Mucosa of descending colon (tissue), 3 donors: ENCODE measurements at regions not wholly inside any gene's neighbourhood (a gene's known extent, or its start where the extent isn't known, plus 50 kb on each side); places are given as distances from the start of the nearest gene placed in this dataset.

Experiments
- ATAC-seq: fragments of 200-7000 bp; cut with Tn5 transposase; one replicate; pipeline ENCODE4 v1.9.1; 2020; ENCODE audit warnings: mild to moderate bottlenecking, moderate library complexity
- DNase-seq, 3 donors: peaks; one replicate each; pipeline ENCODE4 v3.0.0-alpha.2; 2020
- H3K36me3 ChIP-seq: fragments of 200-600 bp; one replicate; pipeline ENCODE4 v1.8.0; 2021; ENCODE audit warnings: low read depth, mild to moderate bottlenecking
- H3K4me1 ChIP-seq: fragments of 200-600 bp; one replicate; pipeline ENCODE4 v1.8.0; 2021; ENCODE audit warnings: low read depth, mild to moderate bottlenecking
- H3K4me3 ChIP-seq: fragments of 200-600 bp; one replicate; pipeline ENCODE4 v1.8.0; 2021; ENCODE audit warnings: mild to moderate bottlenecking
- H3K9me3 ChIP-seq: fragments of 200-600 bp; one replicate; pipeline ENCODE4 v1.8.0; 2021; ENCODE audit warnings: mild to moderate bottlenecking
- intact Hi-C, 2 donors: fragments of 100-400 bp; cut with DNase I in 1 of 2; cut with micrococcal nuclease in 1 of 2; formaldehyde crosslinking; loops; one replicate each; pipeline versions ENCODE4 v1.11.0 to v1.11.1; 2022; cut with DNase I, micrococcal nuclease
- TF ChIP-seq, protein P1 (sequence below): fragments of 200-600 bp; IDR thresholded peaks from one replicate; pipeline ENCODE4 v1.8.0; 2022; ENCODE audit warnings: antibody characterized with exemption, mild to moderate bottlenecking
- donor health status: DM: no; HTN: no; CAD: no; lungs with moderate emphysema.
- donor health status: DM: no; HTN: no; CAD: no.
- donor health status: DM: no; HTN: yes; CAD: no.

DNA sequence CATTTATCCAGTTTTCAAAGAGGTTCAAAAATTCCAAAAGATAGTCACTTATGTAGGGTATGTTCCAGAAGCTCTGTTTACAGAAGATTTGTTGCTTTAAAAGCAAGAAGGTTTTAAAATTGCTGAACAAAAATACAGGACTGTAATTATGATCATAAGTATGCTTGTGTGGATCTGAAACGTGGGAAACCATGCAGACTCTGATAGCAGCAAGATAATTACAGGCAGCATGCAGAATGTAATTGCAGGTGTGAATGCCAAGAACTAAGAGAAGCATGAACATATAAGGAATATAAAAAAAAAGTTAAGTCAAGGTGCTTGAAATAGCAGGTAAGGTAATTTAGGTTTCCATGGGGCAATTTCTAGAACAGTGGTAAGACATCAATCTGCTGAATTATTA is 405.7 kb downstream of the ARL4A start:
- Histone ChIP-seq H3K4me1 (no peaks in the 10 kb centered on the region), H3K36me3 (no peaks in the 10 kb centered on the region), H3K9me3 (no peaks in the 10 kb centered on the region), H3K4me3 (no peak overlapping the region)
- intact Hi-C loops = no loop called here
- DNase-seq (no peak), ATAC-seq (no peak)
- TF ChIP-seq, protein P1, sequence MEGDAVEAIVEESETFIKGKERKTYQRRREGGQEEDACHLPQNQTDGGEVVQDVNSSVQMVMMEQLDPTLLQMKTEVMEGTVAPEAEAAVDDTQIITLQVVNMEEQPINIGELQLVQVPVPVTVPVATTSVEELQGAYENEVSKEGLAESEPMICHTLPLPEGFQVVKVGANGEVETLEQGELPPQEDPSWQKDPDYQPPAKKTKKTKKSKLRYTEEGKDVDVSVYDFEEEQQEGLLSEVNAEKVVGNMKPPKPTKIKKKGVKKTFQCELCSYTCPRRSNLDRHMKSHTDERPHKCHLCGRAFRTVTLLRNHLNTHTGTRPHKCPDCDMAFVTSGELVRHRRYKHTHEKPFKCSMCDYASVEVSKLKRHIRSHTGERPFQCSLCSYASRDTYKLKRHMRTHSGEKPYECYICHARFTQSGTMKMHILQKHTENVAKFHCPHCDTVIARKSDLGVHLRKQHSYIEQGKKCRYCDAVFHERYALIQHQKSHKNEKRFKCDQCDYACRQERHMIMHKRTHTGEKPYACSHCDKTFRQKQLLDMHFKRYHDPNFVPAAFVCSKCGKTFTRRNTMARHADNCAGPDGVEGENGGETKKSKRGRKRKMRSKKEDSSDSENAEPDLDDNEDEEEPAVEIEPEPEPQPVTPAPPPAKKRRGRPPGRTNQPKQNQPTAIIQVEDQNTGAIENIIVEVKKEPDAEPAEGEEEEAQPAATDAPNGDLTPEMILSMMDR = no peak

DNA sequence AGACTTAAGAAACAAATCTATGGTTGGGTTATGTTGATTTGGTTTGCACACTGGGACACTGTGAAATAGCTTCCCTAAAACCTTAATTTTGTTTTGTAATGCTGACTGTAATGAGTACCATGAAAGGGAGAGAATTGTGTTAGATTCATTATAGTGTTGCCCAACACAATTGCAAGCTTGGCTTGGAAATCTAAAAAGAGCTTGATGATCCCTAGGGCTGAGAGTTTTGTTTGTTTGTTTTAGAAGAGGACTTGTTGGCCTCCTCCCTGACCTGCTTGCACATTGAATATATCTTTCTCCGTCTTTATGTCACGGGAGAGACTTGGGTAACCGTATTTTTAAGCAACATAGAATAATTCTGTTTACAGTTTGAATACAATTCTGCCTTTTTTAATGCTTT is 410.1 kb downstream of the ARL4A start:
- DNase-seq = no peak
- H3K4me1 ChIP-seq = no peaks in the 10 kb centered on the region
- H3K36me3 ChIP-seq = no peaks in the 10 kb centered on the region
- TF ChIP-seq, protein P1 = no peak
- no peak overlapping the region for H3K4me3 ChIP-seq
- H3K9me3 ChIP-seq = no peaks in the 10 kb centered on the region
- intact Hi-C loops = no loop called here
- ATAC-seq = no peak

DNA sequence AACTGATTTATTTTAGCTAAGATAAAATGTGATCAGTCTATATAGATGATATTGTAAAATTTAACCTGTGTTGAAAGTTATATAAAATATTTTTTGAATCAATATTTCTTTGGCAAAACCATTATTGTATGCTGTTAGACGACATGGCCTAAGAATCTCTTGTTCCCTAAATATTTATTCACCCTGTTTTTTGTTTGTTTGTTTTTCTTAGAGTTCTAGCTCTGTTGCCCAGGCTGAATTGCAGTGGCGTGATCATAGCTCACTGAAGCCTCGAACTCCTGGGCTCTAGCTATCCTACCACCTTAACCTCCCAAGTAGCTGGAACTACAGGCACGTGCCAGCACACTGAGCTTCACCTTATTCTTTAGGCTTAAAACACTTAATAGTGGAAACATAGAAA is 410.7 kb downstream of the ARL4A start:
- Histone ChIP-seq H3K9me3 (no peaks in the 10 kb centered on the region), H3K4me1 (no peaks in the 10 kb centered on the region), H3K4me3 (no peak overlapping the region), H3K36me3 (no peaks in the 10 kb centered on the region)
- intact Hi-C loops = no loop called here
- ATAC-seq (no peak), DNase-seq (no peak)
- TF ChIP-seq, protein P1 = no peak

DNA sequence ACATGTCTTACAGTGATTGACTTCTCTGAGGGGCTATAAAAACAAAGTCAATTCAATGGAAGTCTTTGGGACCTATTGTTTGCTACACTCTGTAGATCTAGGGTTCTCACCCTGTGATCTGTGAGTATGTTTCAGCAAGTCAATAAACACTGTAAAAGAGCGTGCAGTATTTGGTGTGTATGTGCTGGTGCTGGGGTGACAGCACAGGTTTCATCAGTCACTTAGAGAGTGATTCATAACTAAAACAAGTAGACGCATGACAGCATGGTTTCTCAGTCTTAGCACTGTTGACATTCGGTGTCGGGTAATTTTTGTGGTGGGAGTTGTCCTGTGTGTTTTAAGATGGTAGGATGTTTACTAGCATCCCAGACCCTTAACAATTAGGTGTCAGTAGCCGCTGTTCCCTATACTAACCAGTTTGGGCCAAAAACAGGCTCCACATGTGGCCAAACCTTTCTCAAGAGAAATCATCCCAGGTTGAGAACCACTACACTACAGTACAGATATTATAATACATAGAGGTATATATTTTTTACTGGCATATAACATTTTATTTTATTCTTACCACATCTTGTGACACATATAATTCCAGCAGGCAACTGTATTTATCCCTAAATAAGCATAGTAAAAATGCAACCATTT is 411.8 kb downstream of the ARL4A start:
- Histone ChIP-seq H3K9me3 (no peaks in the 10 kb centered on the region), H3K4me3 (no peak overlapping the region), H3K36me3 (no peaks in the 10 kb centered on the region), H3K4me1 (no peaks in the 10 kb centered on the region)
- DNase-seq = no peak
- intact Hi-C loops = no loop called here
- TF ChIP-seq, protein P1 = no peak
- ATAC-seq = no peak

DNA sequence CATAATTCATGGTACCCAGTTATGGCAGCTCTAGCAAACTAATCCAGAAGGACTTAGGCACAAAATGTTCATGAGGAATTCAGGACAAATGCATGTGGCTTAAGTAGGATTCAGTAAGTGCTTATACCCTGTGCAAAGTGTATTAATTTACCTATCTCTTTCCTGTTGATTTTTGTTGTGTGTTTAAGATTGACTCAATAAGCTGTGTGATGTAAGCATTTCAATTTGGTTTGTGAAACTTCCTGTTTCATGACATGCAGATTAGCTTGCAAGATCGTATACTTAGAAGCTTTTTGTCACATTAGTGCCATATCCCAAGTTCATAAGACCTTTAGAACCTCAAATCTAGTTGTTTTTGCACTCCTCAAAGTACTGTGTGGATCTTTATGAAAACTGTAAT is 416.7 kb downstream of the ARL4A start:
- no peaks in the 10 kb centered on the region for H3K36me3 ChIP-seq
- no peak for ATAC-seq
- intact Hi-C loops = no loop called here
- no peaks in the 10 kb centered on the region for H3K4me1 ChIP-seq
- H3K4me3 ChIP-seq = no peak overlapping the region
- TF ChIP-seq, protein P1 = no peak
- H3K9me3 ChIP-seq = no peaks in the 10 kb centered on the region
- no peak for DNase-seq

DNA sequence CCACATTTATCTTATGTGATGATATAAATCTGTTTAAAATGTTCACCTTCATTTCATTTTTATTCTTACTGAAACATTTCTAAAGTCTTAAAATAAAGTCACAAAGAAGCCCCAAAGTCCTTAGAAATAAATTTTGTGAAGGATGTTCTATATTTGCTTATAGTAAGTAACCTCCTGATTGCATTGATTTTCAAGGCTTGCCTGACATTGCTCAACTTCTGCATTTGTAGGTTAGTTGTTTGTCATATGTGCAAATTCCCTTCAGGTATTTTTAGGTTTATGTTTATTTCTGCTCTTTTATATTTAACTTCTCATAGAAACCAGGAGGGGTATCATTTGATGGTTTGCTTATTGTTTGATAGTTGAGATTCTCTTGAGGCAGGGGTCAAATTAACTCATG is 417.8 kb downstream of the ARL4A start:
- ATAC-seq (no peak), DNase-seq (no peak)
- intact Hi-C loops = no loop called here
- Histone ChIP-seq H3K4me3 (no peak overlapping the region), H3K36me3 (no peaks in the 10 kb centered on the region), H3K9me3 (no peaks in the 10 kb centered on the region), H3K4me1 (no peaks in the 10 kb centered on the region)
- TF ChIP-seq, protein P1 = no peak
